ENCODE measurements at regions not wholly inside any gene's neighbourhood (a gene's known extent, or its start where the extent isn't known, plus 50 kb on each side); places are given as distances from the start of the nearest gene placed in this dataset.
"Not testable (repeated sequence)": the region's sequence is repeated elsewhere in the genome, so short reads cannot be mapped to it uniquely, and the experiment has no call there.

GRCh38 chr6:141877275-141877983, 255.3 kb upstream of the GJE1 start:
- no peak for DNase-seq (ENCODE audit: low read depth in 2 of 2)

- DNase-seq (ENCODE audit: low read depth in 2 of 2): no peak
Observed at GRCh38 chr6:141874930-141875602, 257.7 kb upstream of the GJE1 start.

GRCh38 chr6:141869509-141869908, 263.2 kb upstream of the GJE1 start:
- not testable (repeated sequence) for DNase-seq (ENCODE audit: low read depth in 2 of 2)

- DNase-seq (ENCODE audit: low read depth in 2 of 2): no peak
Observed at GRCh38 chr6:141867767-141868166, 265.0 kb upstream of the GJE1 start.

GRCh38 chr6:141866731-141867497, 265.8 kb upstream of the GJE1 start:
- DNase-seq (ENCODE audit: low read depth in 2 of 2): no peak

GRCh38 chr6:141851063-141851462, 281.7 kb upstream of the GJE1 start:
- no peak for DNase-seq (ENCODE audit: low read depth in 2 of 2)

- DNase-seq (ENCODE audit: low read depth in 2 of 2): no peak
Observed at GRCh38 chr6:141848029-141848890, 284.5 kb upstream of the GJE1 start.

GRCh38 chr6:141846639-141847038, 286.1 kb upstream of the GJE1 start:
- no peak for DNase-seq (ENCODE audit: low read depth in 2 of 2)

GRCh38 chr6:141843178-141843834, 289.4 kb upstream of the GJE1 start:
- no peak for DNase-seq (ENCODE audit: low read depth in 2 of 2)

GRCh38 chr6:141833001-141833655, 299.6 kb upstream of the GJE1 start:
- DNase-seq (ENCODE audit: low read depth in 2 of 2): no peak

- DNase-seq (ENCODE audit: low read depth in 2 of 2): no peak
Observed at GRCh38 chr6:141830530-141830929, 302.2 kb upstream of the GJE1 start.

- no peak for DNase-seq (ENCODE audit: low read depth in 2 of 2)
Observed at GRCh38 chr6:141829566-141830360, 303.0 kb upstream of the GJE1 start.

- DNase-seq (ENCODE audit: low read depth in 2 of 2): no peak
Observed at GRCh38 chr6:141824350-141824749, 308.4 kb upstream of the GJE1 start.

- DNase-seq (ENCODE audit: low read depth in 2 of 2): not testable (repeated sequence)
Observed at GRCh38 chr6:141815039-141815438, 317.7 kb upstream of the GJE1 start.

GRCh38 chr6:141809901-141810300, 322.8 kb upstream of the GJE1 start:
- DNase-seq (ENCODE audit: low read depth in 2 of 2): no peak

GRCh38 chr6:141808662-141809061, 324.1 kb upstream of the GJE1 start:
- DNase-seq (ENCODE audit: low read depth in 2 of 2): no peak

GRCh38 chr6:141800973-141801372, 331.8 kb upstream of the GJE1 start:
- DNase-seq (ENCODE audit: low read depth in 2 of 2): not testable (repeated sequence)

- DNase-seq (ENCODE audit: low read depth in 2 of 2): no peak
Observed at GRCh38 chr6:141790921-141791320, 341.8 kb upstream of the GJE1 start.

GRCh38 chr6:141788096-141788495, 344.6 kb upstream of the GJE1 start:
- no peak for DNase-seq (ENCODE audit: low read depth in 2 of 2)

GRCh38 chr6:141783585-141783984, 349.1 kb upstream of the GJE1 start:
- DNase-seq (ENCODE audit: low read depth in 2 of 2): no peak
